ENCODE measurements at regions not wholly inside any gene's neighbourhood (a gene's known extent, or its start where the extent isn't known, plus 50 kb on each side); places are given as distances from the start of the nearest gene placed in this dataset.

GRCh38 chr13:50618206-50618605 is 225.3 kb downstream of the DLEU7 start:
- no peak for TF ChIP-seq CTCF (tag by site-specific recombination; IDR thresholded peaks at IDR 0.05)
- no peak for TF ChIP-seq SETDB1 (IDR thresholded peaks at IDR 0.05; ENCODE audit: insufficient read length, low read length)
- TF ChIP-seq SP7 (tag by site-specific recombination; IDR thresholded peaks at IDR 0.05): no peak
- no peak for TF ChIP-seq ZNF830 (tag by site-specific recombination; IDR thresholded peaks at IDR 0.05; ENCODE audit: low read depth)
- no peak for TF ChIP-seq ZNF350 (tag by site-specific recombination; IDR thresholded peaks at IDR 0.05)
- no peak for TF ChIP-seq GLIS1 (tag by site-specific recombination; IDR thresholded peaks at IDR 0.05)
- no peak for TF ChIP-seq ZSCAN23 (tag by site-specific recombination; IDR thresholded peaks at IDR 0.05)
- no peak for TF ChIP-seq ZNF768 (tag by site-specific recombination; IDR thresholded peaks at IDR 0.05)
- TF ChIP-seq ZNF274 (IDR thresholded peaks at IDR 0.05; ENCODE audit: low read length): no peak
- TF ChIP-seq ZNF274 (tag by site-specific recombination; IDR thresholded peaks at IDR 0.05; ENCODE audit: borderline replicate concordance): no peak
- no peak for TF ChIP-seq YY1 (tag by site-specific recombination; IDR thresholded peaks at IDR 0.05)
- TF ChIP-seq, protein P1, sequence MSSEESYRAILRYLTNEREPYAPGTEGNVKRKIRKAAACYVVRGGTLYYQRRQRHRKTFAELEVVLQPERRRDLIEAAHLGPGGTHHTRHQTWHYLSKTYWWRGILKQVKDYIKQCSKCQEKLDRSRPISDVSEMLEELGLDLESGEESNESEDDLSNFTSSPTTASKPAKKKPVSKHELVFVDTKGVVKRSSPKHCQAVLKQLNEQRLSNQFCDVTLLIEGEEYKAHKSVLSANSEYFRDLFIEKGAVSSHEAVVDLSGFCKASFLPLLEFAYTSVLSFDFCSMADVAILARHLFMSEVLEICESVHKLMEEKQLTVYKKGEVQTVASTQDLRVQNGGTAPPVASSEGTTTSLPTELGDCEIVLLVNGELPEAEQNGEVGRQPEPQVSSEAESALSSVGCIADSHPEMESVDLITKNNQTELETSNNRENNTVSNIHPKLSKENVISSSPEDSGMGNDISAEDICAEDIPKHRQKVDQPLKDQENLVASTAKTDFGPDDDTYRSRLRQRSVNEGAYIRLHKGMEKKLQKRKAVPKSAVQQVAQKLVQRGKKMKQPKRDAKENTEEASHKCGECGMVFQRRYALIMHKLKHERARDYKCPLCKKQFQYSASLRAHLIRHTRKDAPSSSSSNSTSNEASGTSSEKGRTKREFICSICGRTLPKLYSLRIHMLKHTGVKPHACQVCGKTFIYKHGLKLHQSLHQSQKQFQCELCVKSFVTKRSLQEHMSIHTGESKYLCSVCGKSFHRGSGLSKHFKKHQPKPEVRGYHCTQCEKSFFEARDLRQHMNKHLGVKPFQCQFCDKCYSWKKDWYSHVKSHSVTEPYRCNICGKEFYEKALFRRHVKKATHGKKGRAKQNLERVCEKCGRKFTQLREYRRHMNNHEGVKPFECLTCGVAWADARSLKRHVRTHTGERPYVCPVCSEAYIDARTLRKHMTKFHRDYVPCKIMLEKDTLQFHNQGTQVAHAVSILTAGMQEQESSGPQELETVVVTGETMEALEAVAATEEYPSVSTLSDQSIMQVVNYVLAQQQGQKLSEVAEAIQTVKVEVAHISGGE (tag by site-specific recombination; conservative IDR thresholded peaks at IDR 0.05; ENCODE audit: low read depth): no peak

Measured in HEK293 (cell line).